Posterior vena cava (tissue), 2 donors: ENCODE measurements at regions not wholly inside any gene's neighbourhood (a gene's known extent, or its start where the extent isn't known, plus 50 kb on each side); places are given as distances from the start of the nearest gene placed in this dataset.

ENCODE experiments used
- DNase-seq: peaks from one replicate; pipeline ENCODE4 v3.0.0-alpha.2; 2020; ENCODE audit warnings: low spot score
- intact Hi-C, 2 donors: fragments of 100-400 bp; cut with DNase I; formaldehyde crosslinking; loops; one replicate each; pipeline versions ENCODE4 v1.14.1 to v1.14.2; 2022 to 2023
- donor health status: DM: yes; HTN: yes; CAD: no.
- donor health status: DM: yes; HTN: yes; CAD: no.

- intact Hi-C loops = loop anchor here in 1 of 2 donors (5.0 kb wide), 1 partner anchor 1629 kb away; no protein-coding TSS in a partner anchor
- DNase-seq = no peak
Measured at GRCh38 chr1:182121787-182122186, 60.3 kb upstream of the ZNF648 start.

- no peak for DNase-seq
- intact Hi-C loops = loop anchor here in 1 of 2 donors (5.0 kb wide), 1 partner anchor 1628 kb away; no protein-coding TSS in a partner anchor
Measured at GRCh38 chr1:182120411-182121258, 59.1 kb upstream of the ZNF648 start.

- intact Hi-C loops = loop anchor here in 1 of 2 donors (5.0 kb wide), 1 partner anchor 1627 kb away; no protein-coding TSS in a partner anchor
- DNase-seq = no peak
Measured at GRCh38 chr1:182119631-182120030, 58.1 kb upstream of the ZNF648 start.

GRCh38 chr1:182118851-182119250 is 57.3 kb upstream of the ZNF648 start:
- no peak for DNase-seq
- intact Hi-C loops = no loop called here

GRCh38 chr1:182114627-182115023 is 53.1 kb upstream of the ZNF648 start:
- no peak for DNase-seq
- intact Hi-C loops = no loop called here

GRCh38 chr1:182113879-182114626 is 52.5 kb upstream of the ZNF648 start:
- intact Hi-C loops = no loop called here
- no peak for DNase-seq

- no peak for DNase-seq
- intact Hi-C loops = no loop called here
Measured at GRCh38 chr1:182111496-182111895, 50.0 kb upstream of the ZNF648 start.
